GM18511 (cell line): ENCODE measurements at regions not wholly inside any gene's neighbourhood (a gene's known extent, or its start where the extent isn't known, plus 50 kb on each side); places are given as distances from the start of the nearest gene placed in this dataset.

Source experiments
- ATAC-seq: cut with Tn5 transposase; IDR thresholded peaks from one replicate; pipeline ENCODE4 v1.9.1; 2021; ENCODE audit warnings: mild to moderate bottlenecking, moderate library complexity; ENCODE audit not compliant: unreplicated experiment

DNA sequence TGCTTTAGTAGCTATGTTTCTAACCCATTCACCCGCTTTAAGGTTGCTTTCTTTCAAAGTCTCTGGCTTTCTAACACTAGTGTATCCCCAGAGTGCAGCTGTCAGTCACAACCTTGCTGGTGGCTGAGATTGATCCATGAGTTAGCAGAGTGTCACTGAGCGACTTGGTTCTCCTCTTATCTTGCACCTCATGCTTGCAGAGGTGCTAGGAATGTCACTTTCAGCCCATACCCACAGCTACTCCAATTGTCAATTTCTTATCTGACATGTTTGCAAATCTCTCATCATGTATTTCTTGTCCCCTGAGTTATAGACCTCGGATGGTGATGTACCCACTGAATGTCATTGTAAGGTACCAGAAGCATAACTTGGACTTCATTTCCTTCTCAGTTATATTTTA is 1110.2 kb downstream of the GALC start:
- ATAC-seq = no peak

DNA sequence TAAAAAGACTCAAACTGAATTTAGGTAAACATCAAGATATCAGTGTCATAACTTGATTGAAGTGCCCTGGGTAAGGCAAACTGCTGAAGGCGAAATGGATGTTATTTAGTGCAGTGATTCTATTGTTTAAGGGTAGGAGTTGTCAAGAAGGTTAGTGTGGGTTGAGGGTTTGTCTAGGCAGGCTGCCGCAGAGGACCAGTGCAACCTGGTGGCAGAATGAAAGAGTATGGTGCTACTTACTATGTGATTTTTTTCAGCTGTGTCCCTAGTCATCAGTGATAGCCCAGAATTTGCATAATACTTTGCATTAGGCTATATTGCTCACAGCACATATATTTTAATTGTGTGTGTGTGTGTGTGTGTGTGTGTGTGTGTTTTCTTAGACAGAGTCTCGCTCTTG is 1127.0 kb downstream of the GALC start:
- ATAC-seq = no peak

DNA sequence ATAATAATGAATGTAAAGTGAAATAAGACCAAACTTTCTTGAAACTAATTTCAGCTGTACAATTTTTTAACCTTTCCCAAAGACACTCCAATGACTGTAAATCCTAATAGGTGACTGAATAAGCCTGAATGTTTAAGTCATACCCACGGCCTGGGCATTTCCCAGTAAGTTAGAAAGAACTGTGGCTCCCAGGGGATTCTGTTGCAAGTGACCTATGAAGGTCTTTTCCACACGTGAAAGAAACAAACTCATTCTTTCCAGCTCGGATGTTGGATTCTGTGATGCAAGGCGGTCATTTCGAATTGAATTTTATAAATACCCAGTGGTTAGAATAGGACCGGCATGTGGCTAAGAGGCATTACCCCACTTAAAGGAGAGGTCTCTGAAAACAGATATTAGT is 1134.4 kb downstream of the GALC start:
- ATAC-seq = no peak

DNA sequence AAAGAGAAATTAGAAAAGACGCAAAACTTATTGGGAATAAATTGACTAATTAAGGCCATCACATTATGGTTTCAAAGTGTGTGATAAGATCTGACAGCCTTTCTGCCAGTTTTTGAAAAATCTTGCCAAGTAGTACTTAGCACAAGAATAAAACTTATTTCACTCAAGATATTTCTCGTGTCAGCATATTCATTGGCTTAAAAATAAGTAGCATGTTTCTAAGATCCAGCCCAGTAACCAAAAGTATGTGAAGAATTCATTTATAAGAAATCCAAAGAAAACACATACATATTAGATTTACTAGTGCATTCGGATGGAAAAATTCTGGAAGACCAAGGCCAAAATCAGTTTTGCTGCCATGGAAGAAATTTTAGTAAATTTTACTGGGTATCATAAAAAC is 1135.0 kb downstream of the GALC start:
- ATAC-seq = no peak

DNA sequence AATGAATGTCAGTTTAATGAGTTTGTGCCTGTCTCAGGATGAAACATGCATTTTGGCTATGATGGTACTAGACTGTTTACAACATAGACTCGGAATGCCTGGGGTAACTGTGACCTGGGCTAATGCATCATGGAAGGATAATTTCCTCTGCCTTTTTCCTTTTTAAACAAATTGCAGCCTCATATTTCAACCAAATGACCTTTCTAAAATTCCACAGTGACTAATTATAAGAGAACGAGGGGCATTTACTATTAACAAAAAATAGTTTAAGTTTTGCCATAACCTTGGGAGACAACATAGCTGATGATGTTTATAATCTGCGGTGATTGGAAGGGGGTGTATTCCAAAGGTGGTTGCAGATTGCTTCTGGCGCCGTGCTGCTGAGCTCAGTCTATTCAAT is 1140.5 kb downstream of the GALC start:
- ATAC-seq = no peak

DNA sequence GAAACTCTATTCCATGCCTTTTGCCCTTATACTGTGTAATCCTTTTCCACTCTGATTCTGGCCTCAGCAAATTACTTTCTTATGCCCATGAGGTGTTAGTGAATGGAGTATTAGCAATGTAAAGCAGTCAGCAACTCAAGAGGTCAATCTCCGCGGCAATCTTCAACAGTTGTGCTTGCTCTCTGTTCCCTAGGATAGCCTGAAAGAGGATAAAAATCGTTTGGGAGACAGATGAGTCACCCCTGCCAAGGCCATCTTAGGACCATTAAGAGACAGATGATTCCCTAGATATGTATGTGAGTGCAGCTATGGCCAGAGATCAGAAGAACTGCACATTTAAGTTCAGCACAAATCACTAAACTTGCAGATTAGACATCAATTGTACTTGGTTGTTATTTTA is 1145.8 kb downstream of the GALC start:
- ATAC-seq = no peak

DNA sequence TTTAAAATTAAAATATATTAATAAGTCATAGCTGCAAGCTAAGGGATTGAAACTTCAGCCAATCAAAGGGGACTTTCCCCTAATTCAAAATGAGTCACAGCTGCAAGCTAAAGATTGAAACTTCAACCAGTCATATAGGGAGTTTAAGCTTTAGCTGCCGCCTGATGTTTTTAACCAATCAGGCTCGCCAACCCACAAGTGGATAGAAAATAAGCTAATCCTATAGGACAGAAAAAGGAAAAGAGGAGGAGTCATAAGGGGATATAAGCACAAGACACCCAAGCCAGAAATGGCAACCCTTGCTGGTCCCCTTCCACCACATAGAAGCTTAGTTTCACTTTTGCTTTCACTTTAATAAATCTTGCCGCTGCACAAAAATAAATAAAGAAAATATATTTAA is 1154.6 kb downstream of the GALC start:
- ATAC-seq = peak; percentile 51

DNA sequence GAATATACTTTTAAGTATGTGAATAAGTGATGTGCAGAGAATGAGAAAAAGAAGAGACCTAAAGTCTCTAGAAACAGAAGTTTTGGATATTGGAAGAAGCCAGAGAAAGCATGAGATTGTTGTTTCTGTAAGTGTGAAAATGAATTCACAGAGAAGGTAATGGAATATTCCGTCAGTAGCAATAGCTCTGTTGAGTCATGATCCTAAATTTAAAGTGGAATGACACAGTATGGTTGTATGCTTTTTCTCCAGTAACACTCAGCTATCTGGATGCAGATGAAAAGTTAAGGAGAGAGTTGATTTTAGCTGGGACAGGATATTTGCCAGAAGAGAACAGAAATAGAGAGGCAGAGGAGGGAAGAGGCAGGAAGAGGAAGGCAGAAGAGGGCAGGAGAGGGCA is 1166.3 kb downstream of the GALC start:
- ATAC-seq = no peak

DNA sequence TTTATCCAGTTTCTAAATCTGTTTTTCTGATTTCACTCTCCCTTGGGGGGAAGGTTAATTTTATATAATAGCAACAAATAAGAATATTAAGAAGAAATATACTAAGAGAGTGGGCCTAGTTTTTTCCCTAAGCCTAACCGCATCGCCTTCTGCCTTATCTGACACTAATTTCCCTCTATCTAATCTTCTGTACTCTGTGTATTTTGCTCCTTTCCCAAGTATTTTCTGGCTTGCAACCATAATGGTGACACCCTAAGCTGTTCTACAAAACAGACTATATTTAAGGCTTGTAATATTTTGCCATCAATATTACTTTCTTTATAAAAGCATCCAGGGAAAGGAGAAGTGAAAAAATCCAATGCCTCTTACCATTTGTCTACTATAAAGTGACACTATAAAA is 1168.8 kb downstream of the GALC start:
- no peak for ATAC-seq

DNA sequence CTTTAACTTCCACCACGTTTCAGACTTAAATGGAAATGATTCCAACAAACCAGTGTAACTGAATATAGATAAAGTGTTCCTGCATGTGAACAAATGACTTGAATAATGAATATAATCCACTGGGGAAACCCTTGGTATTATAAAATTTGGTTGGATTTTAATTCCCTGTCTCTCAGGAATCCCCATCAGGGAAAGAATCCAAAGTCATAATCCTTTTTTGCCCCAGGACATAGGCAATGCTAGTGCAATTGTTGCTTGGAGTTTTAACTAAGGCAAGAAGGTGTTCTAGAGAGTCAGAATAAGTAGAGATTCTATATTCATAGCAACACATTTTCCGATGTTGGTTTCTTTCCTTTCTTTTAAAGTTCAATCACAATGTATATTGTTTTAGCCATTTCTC is 1169.4 kb downstream of the GALC start:
- ATAC-seq = no peak

DNA sequence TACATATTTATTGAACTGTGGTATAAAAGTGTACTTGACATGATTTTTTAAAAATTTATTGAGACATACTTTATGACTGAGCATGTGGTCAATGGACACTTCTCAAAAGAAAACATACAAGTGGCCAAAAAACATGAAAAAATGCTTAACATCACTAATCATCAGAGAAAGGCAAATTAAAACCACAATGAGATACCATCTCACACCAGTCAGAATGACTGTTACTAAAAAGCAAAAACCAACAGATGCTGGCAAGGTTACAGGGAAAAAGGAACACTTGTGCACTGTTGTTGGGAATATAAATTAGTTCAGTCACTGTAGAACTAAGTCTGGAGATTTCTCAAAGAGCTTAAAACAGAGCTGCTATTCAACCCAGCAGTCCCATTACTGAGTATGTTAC is 1177.6 kb downstream of the GALC start:
- no peak for ATAC-seq

DNA sequence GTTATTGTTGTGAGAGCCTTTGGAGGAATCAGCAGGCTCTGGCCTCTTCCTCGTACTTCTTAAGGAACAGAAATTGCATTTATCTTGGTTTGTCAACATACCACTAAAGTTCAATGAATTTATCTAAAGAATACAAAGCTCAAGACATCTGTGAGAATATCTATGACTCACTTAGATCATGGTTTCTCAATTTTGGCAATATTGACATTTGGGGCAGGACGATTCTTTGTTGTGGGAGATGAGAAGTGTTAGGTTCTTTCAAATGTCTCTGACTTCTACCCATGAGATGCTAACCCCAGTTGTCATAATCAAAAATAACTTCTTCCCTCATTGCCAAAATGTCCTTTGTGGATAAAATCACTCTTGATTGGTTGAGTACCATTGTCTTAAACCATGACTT is 1190.3 kb downstream of the GALC start:
- ATAC-seq = no peak

DNA sequence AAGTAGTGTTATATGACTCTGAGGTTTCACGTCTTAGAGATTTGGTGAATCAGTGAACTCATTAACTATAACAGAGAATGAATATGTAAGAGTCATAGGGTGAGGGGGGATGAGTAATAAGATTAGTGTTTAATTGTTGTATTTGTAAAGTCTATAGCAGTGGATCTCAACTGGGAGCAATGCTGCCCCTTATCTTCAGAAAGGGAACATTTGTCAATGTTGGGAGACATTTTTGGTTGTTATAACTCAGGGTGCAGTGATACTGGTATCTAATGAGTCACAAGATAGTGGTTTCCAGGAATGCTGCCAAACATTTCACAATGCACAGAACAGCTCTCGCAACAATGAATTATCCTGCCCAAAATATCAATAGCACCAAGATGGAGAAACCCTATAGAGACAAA is 1193.7 kb downstream of the GALC start:
- no peak for ATAC-seq

DNA sequence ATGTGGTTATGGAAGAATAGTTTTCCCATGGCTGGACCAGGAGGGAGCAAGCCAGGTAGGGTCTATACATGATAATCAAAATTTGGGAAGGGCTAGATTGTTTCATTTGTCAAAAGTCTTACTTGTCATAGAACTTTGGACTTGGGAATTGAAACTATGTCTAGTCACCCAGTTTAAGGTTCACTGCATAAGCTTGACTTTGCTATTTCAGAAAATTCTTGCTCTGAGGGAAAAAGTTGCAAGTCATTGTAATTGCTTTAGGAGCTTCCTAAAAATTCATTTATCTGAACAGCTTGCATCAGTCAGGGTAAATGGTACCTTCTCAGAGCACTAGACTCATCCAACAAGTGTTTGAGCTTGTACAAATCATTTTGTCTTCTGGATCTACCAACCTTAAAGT is 1194.7 kb downstream of the GALC start:
- no peak for ATAC-seq

DNA sequence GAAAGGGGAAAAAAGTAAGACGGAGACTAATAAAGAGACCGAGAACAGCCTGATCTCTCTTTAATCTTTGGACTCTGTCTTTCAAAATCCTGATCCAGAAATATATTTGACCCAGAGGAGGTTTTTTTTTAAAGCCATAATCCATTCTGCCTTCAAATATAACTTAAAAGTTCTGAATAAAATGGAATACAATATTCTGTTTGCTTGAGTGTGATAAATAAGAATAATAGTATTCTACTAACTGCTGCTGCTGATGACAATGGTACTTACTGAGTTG is 1196.0 kb downstream of the GALC start:
- no peak for ATAC-seq

DNA sequence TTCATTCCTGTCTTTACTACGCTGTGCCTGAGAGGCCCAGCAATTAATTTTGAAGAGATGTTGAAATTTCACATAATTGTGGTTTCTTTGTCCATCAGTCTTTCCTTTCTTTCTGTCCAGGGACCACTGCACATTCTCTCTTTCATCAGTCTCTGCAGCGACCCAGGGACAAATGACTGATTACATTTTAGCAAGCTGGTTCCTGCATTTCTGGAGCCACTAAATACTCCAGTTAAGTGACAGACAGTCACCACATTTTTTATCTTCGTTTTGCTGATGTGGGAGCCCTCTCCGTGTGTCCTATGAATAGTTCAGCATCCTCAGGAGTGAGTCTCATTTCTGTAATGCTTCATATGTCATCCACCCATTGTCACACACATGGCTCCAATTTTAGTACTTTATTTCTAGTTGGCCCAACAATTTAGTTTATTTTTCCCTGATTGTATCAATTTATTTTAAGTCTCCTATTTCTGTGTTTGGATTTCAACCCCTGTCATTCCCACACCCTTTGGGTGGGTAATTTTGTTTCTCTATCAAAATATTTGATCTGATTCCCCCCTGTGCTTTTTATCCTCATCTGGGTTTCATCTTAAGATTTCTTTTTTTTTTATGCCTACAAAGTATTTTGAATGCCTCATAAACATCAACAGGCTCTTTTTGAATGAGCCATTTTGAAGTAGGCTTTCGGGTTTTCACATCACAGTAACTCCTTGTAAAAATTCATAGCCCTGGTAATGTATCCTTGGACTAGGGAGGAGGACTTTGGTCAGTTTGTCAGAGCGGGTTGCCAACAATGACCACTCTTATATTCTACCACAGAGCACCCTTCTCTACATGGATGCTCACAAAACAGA is 1196.5 kb downstream of the GALC start:
- ATAC-seq = no peak

DNA sequence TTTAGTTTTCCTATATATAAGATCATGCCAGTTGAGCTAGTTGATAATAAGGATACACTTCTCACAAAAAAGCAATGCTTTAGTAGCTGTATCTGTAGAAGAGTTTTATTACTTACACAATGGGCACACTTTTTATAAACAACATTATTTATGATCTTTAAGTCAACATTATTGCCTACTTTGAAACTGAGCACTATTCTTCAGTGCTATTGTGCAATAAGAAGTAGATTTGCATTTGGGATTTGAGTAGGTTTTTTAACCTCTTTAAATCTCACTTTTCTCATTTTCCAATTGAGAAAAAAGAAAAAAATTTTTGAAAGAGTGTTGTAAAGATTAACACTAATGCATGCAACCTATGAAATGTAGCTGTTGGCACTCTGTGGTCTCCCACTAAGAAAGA is 1198.3 kb downstream of the GALC start:
- ATAC-seq = no peak

DNA sequence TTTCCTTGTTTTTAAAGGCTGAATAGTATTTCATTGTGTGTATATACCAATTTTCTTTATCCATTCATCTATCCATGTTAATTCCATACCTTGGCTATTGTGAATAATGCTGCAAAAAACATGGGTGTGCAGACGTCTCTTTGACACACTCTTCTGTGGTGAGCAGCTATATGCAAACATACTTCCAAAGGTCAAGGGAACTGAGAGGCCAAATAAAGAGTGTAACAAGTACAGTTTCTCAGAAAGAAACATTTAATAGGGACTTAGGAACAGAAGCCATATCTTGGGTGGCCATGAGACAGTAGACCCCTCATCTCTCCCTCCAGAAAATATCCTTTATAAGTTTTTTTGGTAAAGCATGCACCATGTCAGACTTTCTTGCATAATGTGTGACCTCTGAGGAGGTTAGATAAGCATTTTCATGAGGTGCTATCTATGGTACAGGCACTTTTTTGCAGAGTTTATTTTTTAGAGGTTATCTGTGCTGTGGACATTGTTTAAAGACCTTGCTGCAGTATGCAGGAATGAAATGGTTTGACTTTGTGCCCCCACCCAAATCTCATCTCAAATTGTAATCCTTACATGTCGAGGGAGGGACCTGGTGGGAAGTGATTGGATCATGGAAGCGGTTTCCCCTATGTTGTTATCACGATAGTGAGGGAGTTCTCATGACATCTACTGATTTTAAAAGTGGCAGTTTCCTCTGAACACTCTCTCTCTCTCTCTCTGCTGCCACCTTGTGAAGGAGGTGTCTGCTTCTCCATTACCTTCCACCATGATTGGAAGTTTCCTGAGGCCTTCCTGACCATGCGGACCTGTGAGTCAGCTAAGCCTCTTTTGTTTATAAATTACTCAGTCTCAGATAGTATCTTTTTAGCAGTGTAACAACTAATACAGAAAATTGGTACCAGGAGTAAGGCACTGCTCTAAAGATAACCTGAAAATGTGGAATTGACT is 1202.3 kb downstream of the GALC start:
- no peak for ATAC-seq

DNA sequence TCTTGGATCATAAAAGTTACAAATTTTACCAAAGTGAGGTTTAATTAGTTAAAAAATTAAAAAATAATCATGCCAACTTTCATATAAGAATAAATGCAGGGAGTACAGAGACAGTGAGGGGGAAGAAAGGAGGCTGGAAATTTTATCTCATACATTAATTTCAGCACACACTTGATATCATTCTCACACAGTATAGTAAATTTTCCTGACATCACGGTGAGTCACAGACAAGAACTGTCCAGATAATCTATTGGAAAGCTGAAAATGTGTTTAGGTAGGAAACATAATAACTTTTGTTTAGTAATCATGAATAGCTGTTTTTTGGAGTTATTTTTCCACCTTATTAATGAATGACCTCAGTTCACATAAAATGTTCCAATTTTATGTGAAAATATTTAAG is 1204.8 kb downstream of the GALC start:
- no peak for ATAC-seq

DNA sequence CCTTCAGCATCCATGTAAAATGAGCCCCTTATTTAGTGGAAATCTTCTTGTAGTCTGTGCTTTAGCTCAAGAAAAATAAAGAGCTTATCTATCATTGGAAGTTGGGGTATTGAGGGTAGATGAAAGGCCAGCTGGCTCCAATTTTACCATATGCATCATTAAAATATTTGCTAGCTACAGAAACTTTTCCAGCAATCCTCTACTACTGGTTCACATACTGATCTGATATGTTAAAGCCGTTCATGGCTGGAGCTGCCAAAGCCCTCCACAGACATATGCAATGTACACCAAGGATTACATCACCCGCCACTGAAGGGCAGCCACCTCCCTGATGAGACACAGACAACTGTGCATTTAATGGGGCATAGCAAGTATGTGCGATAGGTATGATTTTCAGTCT is 1205.3 kb downstream of the GALC start:
- no peak for ATAC-seq

DNA sequence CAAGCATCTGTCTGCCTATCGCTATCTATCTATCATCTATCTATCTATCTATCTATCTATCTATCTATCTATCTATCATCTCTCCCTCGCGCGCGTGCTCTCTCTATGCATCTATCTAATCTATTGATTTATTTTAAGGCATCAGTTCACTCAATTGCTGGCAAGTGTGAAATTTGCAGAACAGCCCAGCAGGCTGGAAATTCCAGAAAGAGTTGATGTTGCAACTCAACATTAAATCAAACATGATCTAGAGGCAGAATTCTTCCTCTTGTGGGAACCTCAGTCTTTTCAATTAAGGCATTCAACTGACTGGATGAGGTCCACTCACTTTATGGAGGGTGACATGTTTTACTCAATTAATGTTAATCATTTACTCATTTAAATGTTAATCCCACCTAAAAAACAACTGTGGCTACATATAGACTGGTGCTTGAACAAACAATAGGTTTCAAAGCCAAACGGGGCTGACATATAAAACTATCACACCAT is 1210.8 kb downstream of the GALC start:
- ATAC-seq = no peak

DNA sequence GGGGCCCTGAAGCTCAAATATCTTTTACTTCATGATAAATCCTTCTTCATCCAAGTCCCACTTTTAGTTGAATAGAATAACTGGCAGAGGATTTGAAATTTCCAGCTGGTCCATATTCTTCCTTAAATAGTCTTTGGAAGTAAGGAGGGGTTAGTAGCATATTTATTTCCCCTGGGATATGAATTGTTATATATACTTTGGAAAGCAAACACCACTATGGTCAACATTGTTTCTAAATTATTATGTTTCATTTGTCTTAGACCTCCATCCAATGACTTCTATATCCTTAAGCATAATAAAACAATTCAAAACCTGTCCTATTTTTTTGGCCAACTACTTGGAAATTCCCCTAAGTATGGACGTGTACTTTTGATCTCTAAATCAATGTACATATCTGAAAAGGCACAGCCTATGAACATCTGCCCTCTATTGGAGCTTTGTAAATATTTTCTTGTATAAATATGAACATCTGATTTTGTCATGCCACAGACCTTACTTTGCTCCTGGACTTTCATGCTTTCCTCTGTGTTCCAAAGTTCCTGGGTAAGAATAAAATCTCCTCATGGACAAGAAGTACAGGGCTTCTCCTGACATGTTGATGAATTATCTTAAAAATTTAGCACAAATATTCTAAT is 1212.0 kb downstream of the GALC start:
- no peak for ATAC-seq
